SHP77 (cell line): ENCODE measurements at regions not wholly inside any gene's neighbourhood (a gene's known extent, or its start where the extent isn't known, plus 50 kb on each side); places are given as distances from the start of the nearest gene placed in this dataset.
"Not testable (repeated sequence)": the region's sequence is repeated elsewhere in the genome, so short reads cannot be mapped to it uniquely, and the experiment has no call there.

ENCODE experiments used
- DNase-seq, 2 experiments: peaks; one replicate each; lab custom pipeline; 2025; lab: John Stamatoyannopoulos, UW

- DNase-seq, result no peak
These were observed 504.8 kb upstream of the PHF14 start for GRCh38 chr7:10468908-10469307.

- DNase-seq, result no peak
These were observed 504.2 kb upstream of the PHF14 start for GRCh38 chr7:10469476-10469875.

- DNase-seq, result no peak
These were observed 502.2 kb upstream of the PHF14 start for GRCh38 chr7:10471280-10472058.

GRCh38 chr7:10472115-10472514 is 501.6 kb upstream of the PHF14 start:
- DNase-seq, result no peak

- DNase-seq, result no peak
These were observed 500.1 kb upstream of the PHF14 start for GRCh38 chr7:10473569-10473968.

GRCh38 chr7:10474048-10474447 is 499.6 kb upstream of the PHF14 start:
- DNase-seq, result no peak

GRCh38 chr7:10475940-10476641 is 497.6 kb upstream of the PHF14 start:
- DNase-seq, result no peak

GRCh38 chr7:10476642-10477041 is 497.0 kb upstream of the PHF14 start:
- no peak for DNase-seq

- DNase-seq, result no peak
These were observed 490.0 kb upstream of the PHF14 start for GRCh38 chr7:10483671-10484070.

GRCh38 chr7:10484767-10485166 is 488.9 kb upstream of the PHF14 start:
- no peak for DNase-seq

- DNase-seq, result not testable (repeated sequence)
These were observed 472.3 kb upstream of the PHF14 start for GRCh38 chr7:10501206-10501884.

GRCh38 chr7:10507032-10507431 is 466.6 kb upstream of the PHF14 start:
- DNase-seq, result no peak

GRCh38 chr7:10521306-10521705 is 452.4 kb upstream of the PHF14 start:
- DNase-seq, result no peak

GRCh38 chr7:10533429-10533828 is 440.2 kb upstream of the PHF14 start:
- not testable (repeated sequence) for DNase-seq

- no peak for DNase-seq
These were observed 437.1 kb upstream of the PHF14 start for GRCh38 chr7:10536561-10536960.

- DNase-seq, result no peak
These were observed 435.9 kb upstream of the PHF14 start for GRCh38 chr7:10537764-10538163.

GRCh38 chr7:10557375-10557774 is 416.3 kb upstream of the PHF14 start:
- DNase-seq, result no peak

GRCh38 chr7:10560497-10560896 is 413.2 kb upstream of the PHF14 start:
- DNase-seq, result no peak

- DNase-seq, result no peak
These were observed 404.8 kb upstream of the PHF14 start for GRCh38 chr7:10568891-10569290.

GRCh38 chr7:10571759-10572158 is 401.9 kb upstream of the PHF14 start:
- DNase-seq, result no peak

- DNase-seq, result no peak
These were observed 395.8 kb upstream of the PHF14 start for GRCh38 chr7:10577866-10578374.

- no peak for DNase-seq
These were observed 394.1 kb upstream of the PHF14 start for GRCh38 chr7:10579561-10579960.

- DNase-seq, result no peak
These were observed 388.8 kb upstream of the PHF14 start for GRCh38 chr7:10584886-10585285.
